Vagina (tissue), 2 donors: ENCODE measurements at regions not wholly inside any gene's neighbourhood (a gene's known extent, or its start where the extent isn't known, plus 50 kb on each side); places are given as distances from the start of the nearest gene placed in this dataset.

Source experiments
- DNase-seq, 2 donors: peaks; one replicate each; pipeline ENCODE4 v3.0.0-alpha.2; 2017; ENCODE audit errors: extremely low spot score in 2 of 2
- H3K27ac ChIP-seq: fragments of 200-600 bp; sonication (generic); one replicate; pipeline ENCODE4 v1.5.1; 2019
- H3K27me3 ChIP-seq: fragments of 200-600 bp; sonication (generic); one replicate; pipeline ENCODE4 v1.5.1; 2019
- H3K36me3 ChIP-seq, 2 donors: fragments of 200-600 bp; sonication (generic); one replicate each; pipeline ENCODE4 v1.5.1; 2017 to 2019
- H3K4me1 ChIP-seq: fragments of 200-600 bp; sonication (generic); one replicate; pipeline ENCODE4 v1.5.1; 2019
- H3K4me3 ChIP-seq, 2 donors: fragments of 200-600 bp; sonication (generic); 1 replicate in 1 of 2; 2 replicates in 1 of 2; pipeline ENCODE4 v1.5.1; 2016 to 2019
- H3K9me3 ChIP-seq: fragments of 200-600 bp; sonication (generic); one replicate; pipeline ENCODE4 v1.5.1; 2019
- POLR2A ChIP-seq, 2 donors: fragments of 450-650 bp; IDR thresholded peaks; one replicate each; pipeline ENCODE4 v1.6.1; 2017; ENCODE audit warnings: antibody characterized with exemption in 2 of 2, mild to moderate bottlenecking in 2 of 2, moderate library complexity in 2 of 2
- POLR2AphosphoS5 ChIP-seq, 2 donors: sonication (generic); formaldehyde crosslinking; IDR thresholded peaks; one replicate each; pipeline ENCODE4 v1.9.0; 2017; ENCODE audit warnings: antibody characterized with exemption in 2 of 2, mild to moderate bottlenecking in 2 of 2, low read depth in 1 of 2; ENCODE audit not compliant: insufficient read depth in 1 of 2
- intact Hi-C: fragments of 100-400 bp; cut with DNase I; formaldehyde crosslinking; loops from one replicate; pipeline ENCODE4 v1.15.1; 2023
- TF ChIP-seq, protein P1 (sequence below), 3 experiments: fragments of 450-650 bp in 2 of 3; fragments of 200-600 bp in 1 of 3; sonication (generic) in 1 of 3; IDR thresholded peaks; one replicate each; pipeline ENCODE4 v1.5.1; 2017 to 2019; ENCODE audit warnings: antibody characterized with exemption in 3 of 3, mild to moderate bottlenecking in 2 of 3, moderate library complexity in 2 of 3

DNA sequence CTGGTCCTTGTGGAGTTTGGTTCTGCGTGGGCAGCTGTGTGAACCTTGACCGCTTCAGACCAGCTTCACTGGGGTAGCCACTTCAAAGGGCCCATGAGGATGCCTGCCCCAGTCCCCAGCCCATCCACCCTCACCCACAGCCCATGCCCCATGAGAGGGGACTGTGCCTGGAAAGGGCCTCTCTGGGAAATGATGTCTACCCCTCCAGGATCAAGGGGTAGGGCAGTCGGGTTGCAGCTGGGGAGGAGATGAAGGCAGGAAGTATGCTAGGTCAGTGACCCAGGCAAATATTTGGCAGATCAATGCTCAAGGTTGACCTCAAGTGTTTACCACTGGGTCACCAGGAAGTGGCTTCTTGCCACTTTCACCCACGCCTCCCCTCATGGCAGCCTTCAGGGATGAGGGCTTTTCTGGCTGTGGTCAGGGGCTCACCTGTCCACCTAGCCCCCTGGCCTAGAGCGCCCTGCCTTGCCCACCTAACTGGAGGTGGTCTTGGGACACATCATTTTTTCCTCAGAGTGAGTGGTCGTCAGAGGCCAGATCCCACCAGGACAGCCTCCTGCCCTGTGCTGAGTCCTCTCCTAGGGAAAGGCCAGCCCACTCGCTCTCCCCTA, 109.5 kb downstream of the SNX5 start:
- Histone ChIP-seq H3K27me3 (no peaks in the 10 kb centered on the region), H3K36me3 (no peaks in the 10 kb centered on the region), H3K4me1 (peaks cover 5% of the 10 kb centered on the region), H3K9me3 (no peaks in the 10 kb centered on the region), H3K4me3 (no peak overlapping the region), H3K27ac (no peak overlapping the region)
- no peak for DNase-seq
- TF ChIP-seq POLR2A (IDR thresholded peaks at IDR 0.05) (no peak), POLR2AphosphoS5 (IDR thresholded peaks at IDR 0.05; ENCODE audit: insufficient read depth in 1 of 2, low read depth in 1 of 2) (no peak)
- TF ChIP-seq, protein P1, sequence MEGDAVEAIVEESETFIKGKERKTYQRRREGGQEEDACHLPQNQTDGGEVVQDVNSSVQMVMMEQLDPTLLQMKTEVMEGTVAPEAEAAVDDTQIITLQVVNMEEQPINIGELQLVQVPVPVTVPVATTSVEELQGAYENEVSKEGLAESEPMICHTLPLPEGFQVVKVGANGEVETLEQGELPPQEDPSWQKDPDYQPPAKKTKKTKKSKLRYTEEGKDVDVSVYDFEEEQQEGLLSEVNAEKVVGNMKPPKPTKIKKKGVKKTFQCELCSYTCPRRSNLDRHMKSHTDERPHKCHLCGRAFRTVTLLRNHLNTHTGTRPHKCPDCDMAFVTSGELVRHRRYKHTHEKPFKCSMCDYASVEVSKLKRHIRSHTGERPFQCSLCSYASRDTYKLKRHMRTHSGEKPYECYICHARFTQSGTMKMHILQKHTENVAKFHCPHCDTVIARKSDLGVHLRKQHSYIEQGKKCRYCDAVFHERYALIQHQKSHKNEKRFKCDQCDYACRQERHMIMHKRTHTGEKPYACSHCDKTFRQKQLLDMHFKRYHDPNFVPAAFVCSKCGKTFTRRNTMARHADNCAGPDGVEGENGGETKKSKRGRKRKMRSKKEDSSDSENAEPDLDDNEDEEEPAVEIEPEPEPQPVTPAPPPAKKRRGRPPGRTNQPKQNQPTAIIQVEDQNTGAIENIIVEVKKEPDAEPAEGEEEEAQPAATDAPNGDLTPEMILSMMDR (IDR thresholded peaks at IDR 0.05) = no peak
- intact Hi-C loops = no loop called here

DNA sequence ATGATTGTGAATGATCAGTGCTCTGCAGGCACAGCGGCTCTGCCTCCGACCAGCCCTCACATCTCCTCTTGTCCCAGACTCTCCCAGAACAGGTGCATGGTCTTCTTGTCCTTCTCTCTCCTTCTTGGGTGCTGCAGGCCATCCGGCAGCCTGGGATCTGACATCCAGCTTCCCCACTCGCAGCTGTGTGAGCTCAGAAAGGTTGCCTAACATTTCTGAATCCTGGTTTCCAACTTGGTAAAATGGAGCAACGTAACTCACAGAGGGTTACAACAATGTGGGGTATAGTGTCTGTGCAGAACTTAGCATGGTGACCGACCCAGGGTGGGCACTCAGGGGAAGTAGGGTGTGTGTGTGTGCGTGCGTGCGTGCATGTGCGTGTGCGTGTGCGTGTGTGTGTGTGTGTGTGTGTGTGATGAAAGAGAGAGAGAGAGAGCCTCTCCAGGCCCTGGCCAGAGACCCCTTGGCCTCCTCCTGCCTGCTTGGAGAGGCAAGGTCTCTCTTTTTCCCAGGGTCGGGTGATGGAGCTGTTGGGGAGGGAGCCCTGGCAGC, 110.1 kb downstream of the SNX5 start:
- no peak for TF ChIP-seq POLR2AphosphoS5 (IDR thresholded peaks at IDR 0.05; ENCODE audit: insufficient read depth in 1 of 2, low read depth in 1 of 2)
- TF ChIP-seq, protein P1 (IDR thresholded peaks at IDR 0.05) = no peak
- TF ChIP-seq POLR2A (IDR thresholded peaks at IDR 0.05) = no peak
- H3K4me1 ChIP-seq = peaks cover 2% of the 10 kb centered on the region
- H3K9me3 ChIP-seq = no peaks in the 10 kb centered on the region
- intact Hi-C loops = no loop called here
- H3K36me3 ChIP-seq = no peaks in the 10 kb centered on the region
- no peak for DNase-seq
- no peak overlapping the region for H3K27ac ChIP-seq
- no peaks in the 10 kb centered on the region for H3K27me3 ChIP-seq
- H3K4me3 ChIP-seq = no peak overlapping the region

DNA sequence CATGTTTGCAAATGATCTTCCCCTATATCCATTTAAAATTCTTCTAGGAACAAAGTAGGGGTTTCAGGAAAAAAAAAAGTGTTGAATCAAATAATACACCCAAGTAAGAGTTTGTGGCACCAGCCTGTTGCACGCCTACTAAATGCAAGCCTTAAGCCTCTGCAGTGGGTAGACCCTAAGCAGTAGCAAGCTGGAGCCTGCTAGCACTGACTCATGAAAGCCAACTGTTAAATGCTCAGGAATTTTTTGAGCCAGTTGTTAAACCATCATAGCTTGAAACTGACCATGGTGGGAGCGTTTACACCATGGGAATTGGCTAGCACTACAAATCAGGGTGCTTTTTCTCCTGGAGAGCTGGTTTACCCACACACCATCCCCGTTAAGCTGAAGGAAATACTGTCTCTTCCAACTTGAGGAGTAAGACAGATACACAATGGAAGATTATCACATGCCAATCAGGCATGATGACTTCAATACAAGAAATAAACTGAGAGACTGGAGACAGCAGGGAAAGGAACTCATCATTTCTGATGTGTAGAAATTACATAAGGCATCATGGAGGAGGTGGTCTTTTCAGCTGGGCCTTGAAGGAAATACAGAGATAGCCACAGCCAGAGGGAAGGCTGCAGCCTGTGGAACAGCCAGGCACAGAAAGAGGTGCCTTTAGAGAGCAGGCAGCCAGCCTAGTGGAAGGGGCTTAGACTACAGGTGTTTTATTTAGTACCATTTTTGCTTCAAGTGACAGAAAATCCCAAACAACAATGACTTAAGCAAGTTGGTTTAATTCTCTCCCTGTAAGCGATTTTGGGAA, 110.8 kb downstream of the SNX5 start:
- no peak overlapping the region for H3K27ac ChIP-seq
- H3K9me3 ChIP-seq = no peaks in the 10 kb centered on the region
- intact Hi-C loops = no loop called here

DNA sequence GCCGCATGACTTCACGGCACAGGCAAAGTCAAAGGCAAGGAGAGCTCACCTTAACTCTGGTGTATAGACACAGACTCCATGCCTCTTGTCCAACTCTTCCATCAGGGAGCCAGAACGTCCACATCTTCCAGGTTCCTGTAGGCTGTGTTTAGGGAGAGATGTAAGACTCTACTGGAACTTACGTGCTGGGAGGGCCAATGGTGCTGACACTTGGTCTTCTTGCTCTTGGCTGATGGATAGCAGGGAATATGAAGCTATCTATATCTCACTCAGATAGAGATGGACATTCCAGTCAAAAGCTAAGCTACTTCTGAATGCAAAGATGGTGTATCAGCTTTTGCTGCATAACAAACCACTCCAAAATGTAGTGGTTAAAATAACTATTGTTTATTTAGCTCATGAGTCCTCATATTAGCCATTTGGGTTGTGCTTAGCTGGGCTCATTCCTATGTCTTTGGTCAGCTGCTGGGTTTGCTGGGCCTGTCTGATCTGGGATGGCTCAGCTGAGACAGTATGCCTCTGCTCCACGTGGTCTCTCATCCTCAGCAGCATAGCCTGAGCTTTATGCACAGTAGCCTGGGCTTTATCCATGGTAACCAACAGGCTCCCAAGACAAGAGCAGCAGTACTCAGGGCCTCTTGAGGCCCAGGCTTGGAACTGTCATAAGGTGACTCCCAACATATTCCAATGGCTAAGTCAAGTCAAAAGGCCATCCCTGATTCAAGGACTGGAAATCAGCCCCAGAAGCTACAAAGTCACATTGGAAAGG, 111.6 kb downstream of the SNX5 start:
- intact Hi-C loops = no loop called here
- Histone ChIP-seq H3K36me3 (no peaks in the 10 kb centered on the region), H3K4me3 (no peak overlapping the region), H3K4me1 (no peaks in the 10 kb centered on the region), H3K9me3 (no peaks in the 10 kb centered on the region), H3K27me3 (no peaks in the 10 kb centered on the region), H3K27ac (no peak overlapping the region)
- TF ChIP-seq POLR2A (IDR thresholded peaks at IDR 0.05) (no peak), POLR2AphosphoS5 (IDR thresholded peaks at IDR 0.05; ENCODE audit: insufficient read depth in 1 of 2, low read depth in 1 of 2) (no peak)
- TF ChIP-seq, protein P1 (IDR thresholded peaks at IDR 0.05) = no peak
- DNase-seq = no peak

More for the DNA sequence above, 110.8 kb downstream of the SNX5 start:
- DNase-seq = no peak
- no peaks in the 10 kb centered on the region for H3K4me1 ChIP-seq
- no peak for TF ChIP-seq POLR2AphosphoS5 (IDR thresholded peaks at IDR 0.05; ENCODE audit: insufficient read depth in 1 of 2, low read depth in 1 of 2)
- no peak for TF ChIP-seq POLR2A (IDR thresholded peaks at IDR 0.05)
- TF ChIP-seq, protein P1 (IDR thresholded peaks at IDR 0.05) = no peak
- no peaks in the 10 kb centered on the region for H3K36me3 ChIP-seq
- H3K4me3 ChIP-seq = no peak overlapping the region
- H3K27me3 ChIP-seq = no peaks in the 10 kb centered on the region
